ENCODE measurements at regions not wholly inside any gene's neighbourhood (a gene's known extent, or its start where the extent isn't known, plus 50 kb on each side); places are given as distances from the start of the nearest gene placed in this dataset.

GRCh38 chr6:150713931-150714330 lies 114.2 kb downstream of the PLEKHG1 start:
- DNase-seq (ENCODE audit: low spot score): no peak
- no peak for FAIRE-seq
- no peaks in the 10 kb centered on the region for H3K79me2 ChIP-seq (ENCODE audit: insufficient read depth, low read length)
- CTCF ChIA-PET (ENCODE audit: low intra/inter-chr PET ratio, low total read pairs): no interaction called here
- H4K20me1 ChIP-seq (ENCODE audit: insufficient read depth, low read length): no peaks in the 10 kb centered on the region
- intact Hi-C loops (cut with micrococcal nuclease; ENCODE audit: unreplicated experiment): no loop called here
- H3K4me3 ChIP-seq (replicated peaks in 1 of 3; ENCODE audit: insufficient read depth in 1 of 3, low read depth in 2 of 3, low read length in 3 of 3): no peak overlapping the region
- no peaks in the 10 kb centered on the region for H3K9me3 ChIP-seq (ENCODE audit: low read length)
- TF ChIP-seq ZNF17 (CRISPR knock-in tag; IDR thresholded peaks at IDR 0.05) (no peak), ZC3H4 (CRISPR knock-in tag; IDR thresholded peaks at IDR 0.05; ENCODE audit: borderline replicate concordance) (no peak), NFIB (CRISPR knock-in tag; IDR thresholded peaks at IDR 0.05; ENCODE audit: borderline replicate concordance) (no peak), ZNF670 (CRISPR knock-in tag; IDR thresholded peaks at IDR 0.05; ENCODE audit: borderline replicate concordance) (no peak), ZFX (CRISPR knock-in tag; IDR thresholded peaks at IDR 0.05; ENCODE audit: low read depth) (no peak), ZNF333 (CRISPR knock-in tag; IDR thresholded peaks at IDR 0.05; ENCODE audit: borderline replicate concordance) (no peak), ZGPAT (CRISPR knock-in tag; IDR thresholded peaks at IDR 0.05) (no peak), LCORL (IDR thresholded peaks at IDR 0.05) (no peak), LCORL (CRISPR knock-in tag; IDR thresholded peaks at IDR 0.05) (no peak), BCLAF1 (IDR thresholded peaks at IDR 0.05) (no peak), NRL (CRISPR knock-in tag; IDR thresholded peaks at IDR 0.05; ENCODE audit: borderline replicate concordance) (no peak), CREM (IDR thresholded peaks at IDR 0.05) (no peak), CREM (CRISPR knock-in tag; IDR thresholded peaks at IDR 0.05) (no peak), ZBTB1 (CRISPR knock-in tag; IDR thresholded peaks at IDR 0.05; ENCODE audit: borderline replicate concordance) (no peak), NFYB (CRISPR knock-in tag; IDR thresholded peaks at IDR 0.05) (no peak), ZXDC (CRISPR knock-in tag; IDR thresholded peaks at IDR 0.05) (no peak), CREB1 (IDR thresholded peaks at IDR 0.05) (no peak), CREB1 (CRISPR knock-in tag; IDR thresholded peaks at IDR 0.05) (no peak), DR1 (CRISPR knock-in tag; IDR thresholded peaks at IDR 0.05) (no peak), SIX1 (CRISPR knock-in tag; IDR thresholded peaks at IDR 0.05; ENCODE audit: borderline replicate concordance) (no peak), FOXO1 (CRISPR knock-in tag; IDR thresholded peaks at IDR 0.05) (no peak)
- H3K36me3 ChIP-seq (replicated peaks in 1 of 2; ENCODE audit: control insufficient read depth in 1 of 2, insufficient read depth in 2 of 2, low read length in 2 of 2): no peaks in the 10 kb centered on the region
- peaks cover 5% of the 10 kb centered on the region; the same call in 1 of the 2 replicates for H3K4me1 ChIP-seq (ENCODE audit: insufficient read depth, low read length)
- no TSS peak for BruUV-seq (replicated peaks)
- 18% methylated on average over 3 of the region's 3 CpGs for WGBS (ENCODE audit: low lambda C conversion rate)
- H3K27ac ChIP-seq (ENCODE audit: extremely low read length, insufficient read depth, low read length): no peak overlapping the region
- no peak overlapping the region for H3K9ac ChIP-seq (ENCODE audit: insufficient read depth, low read depth, low read length)
- H3K4me2 ChIP-seq (ENCODE audit: low read depth, low read length): no peak overlapping the region
- H3K27me3 ChIP-seq (ENCODE audit: control insufficient read depth in 1 of 2, insufficient read depth in 2 of 2, low read length in 2 of 2): no peaks in the 10 kb centered on the region
- POLR2A ChIA-PET: no interaction called here
- in situ Hi-C loops (cut with HindIII; ENCODE audit: extremely low pct_ligation_motif_present, low pct_unique_long_range_greater_than_20kb): no loop called here
- no peak overlapping the region for H2AFZ ChIP-seq (ENCODE audit: low read length)
- no peak for ATAC-seq

Data from HepG2 (cell line).